ENCODE measurements at regions not wholly inside any gene's neighbourhood (a gene's known extent, or its start where the extent isn't known, plus 50 kb on each side); places are given as distances from the start of the nearest gene placed in this dataset.

DNA sequence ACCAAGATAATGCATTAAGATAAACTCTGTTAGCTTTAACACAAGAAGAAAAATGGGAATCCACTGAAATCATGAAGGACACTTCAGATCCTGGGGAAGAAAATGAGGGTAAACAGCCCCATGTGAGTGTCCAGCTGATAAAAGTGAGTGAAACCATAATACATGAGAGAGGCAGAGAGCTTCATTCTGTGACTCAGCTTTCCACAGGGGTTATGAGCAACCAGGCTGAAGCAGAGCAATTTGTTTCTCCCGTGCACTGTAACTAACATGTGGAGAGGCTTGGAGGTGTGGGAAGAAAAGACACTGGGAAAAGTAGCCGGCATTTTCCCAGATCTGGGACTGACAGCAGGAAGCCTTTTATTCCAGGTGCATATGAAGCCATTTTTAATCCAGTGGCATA is 971.7 kb downstream of the ANKRD7 start:
- no peak for TF ChIP-seq POLR2A (IDR thresholded peaks at IDR 0.05)
- TF ChIP-seq, protein P1, sequence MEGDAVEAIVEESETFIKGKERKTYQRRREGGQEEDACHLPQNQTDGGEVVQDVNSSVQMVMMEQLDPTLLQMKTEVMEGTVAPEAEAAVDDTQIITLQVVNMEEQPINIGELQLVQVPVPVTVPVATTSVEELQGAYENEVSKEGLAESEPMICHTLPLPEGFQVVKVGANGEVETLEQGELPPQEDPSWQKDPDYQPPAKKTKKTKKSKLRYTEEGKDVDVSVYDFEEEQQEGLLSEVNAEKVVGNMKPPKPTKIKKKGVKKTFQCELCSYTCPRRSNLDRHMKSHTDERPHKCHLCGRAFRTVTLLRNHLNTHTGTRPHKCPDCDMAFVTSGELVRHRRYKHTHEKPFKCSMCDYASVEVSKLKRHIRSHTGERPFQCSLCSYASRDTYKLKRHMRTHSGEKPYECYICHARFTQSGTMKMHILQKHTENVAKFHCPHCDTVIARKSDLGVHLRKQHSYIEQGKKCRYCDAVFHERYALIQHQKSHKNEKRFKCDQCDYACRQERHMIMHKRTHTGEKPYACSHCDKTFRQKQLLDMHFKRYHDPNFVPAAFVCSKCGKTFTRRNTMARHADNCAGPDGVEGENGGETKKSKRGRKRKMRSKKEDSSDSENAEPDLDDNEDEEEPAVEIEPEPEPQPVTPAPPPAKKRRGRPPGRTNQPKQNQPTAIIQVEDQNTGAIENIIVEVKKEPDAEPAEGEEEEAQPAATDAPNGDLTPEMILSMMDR (IDR thresholded peaks at IDR 0.05) = no peak
- TF ChIP-seq POLR2AphosphoS5 (IDR thresholded peaks at IDR 0.05) = no peak
